A549 (cell line): ENCODE measurements at regions not wholly inside any gene's neighbourhood (a gene's known extent, or its start where the extent isn't known, plus 50 kb on each side); places are given as distances from the start of the nearest gene placed in this dataset.
A peak's percentile ranks its signal among the peaks of the same experiment; 100 is the strongest.

Source experiments
- ATAC-seq, 2 experiments: fragments of 200-7000 bp in 1 of 2; fragments of >200 bp in 1 of 2; cut with Nextera tagmentation in 1 of 2; cut with Tn5 transposase in 1 of 2; 3 replicates each; pipeline versions ENCODE4 v1.8.0 to v1.9.1; 2018 to 2020; ENCODE audit warnings: mild to moderate bottlenecking in 1 of 2, moderate library complexity in 1 of 2
- CTCF ChIA-PET: fragments of 300-600 bp; sonication (Branson Sonifier 250); formaldehyde crosslinking; extraction: SDS; loops from one replicate; lab custom pipeline; 2021; ENCODE audit warnings: antibody characterized with exemption, inconsistent platforms; lab: Yijun Ruan, JAX
- POLR2A ChIA-PET: fragments of 350-600 bp; formaldehyde crosslinking; extraction: SDS; loops from one replicate; lab custom pipeline; 2021; ENCODE audit warnings: antibody characterized with exemption, inconsistent platforms; lab: Yijun Ruan, JAX
- DNase-seq, 2 experiments: peaks; one replicate each; pipeline versions ENCODE4 v3.0.0 to v3.0.0-alpha.2; 2011 to 2016; ENCODE audit warnings: low read depth in 1 of 2, low spot score in 1 of 2
- FAIRE-seq: peaks from 2 replicates; lab custom pipeline; 2011; peaks lifted over from hg19 to GRCh38; lab: Jason Lieb, UNC
- H3K27ac ChIP-seq, 2 experiments: fragments of >200 bp; sonication (Bioruptor Twin); formaldehyde crosslinking; 3 replicates each; pipeline ENCODE4 v1.5.1; 2016 to 2017
- H3K4me1 ChIP-seq: fragments of >200 bp; sonication (Bioruptor Twin); formaldehyde crosslinking; 3 replicates; pipeline ENCODE4 v1.6.1; 2016
- H3K4me2 ChIP-seq: fragments of >200 bp; sonication (Bioruptor Twin); formaldehyde crosslinking; 3 replicates; pipeline ENCODE4 v1.6.1; 2016
- H3K4me3 ChIP-seq: fragments of >200 bp; sonication (Bioruptor Twin); formaldehyde crosslinking; 3 replicates; pipeline ENCODE4 v1.5.1; 2016
- H3K9me3 ChIP-seq: fragments of >200 bp; sonication (Bioruptor Twin); formaldehyde crosslinking; 3 replicates; pipeline ENCODE4 v1.6.1; 2016
- BHLHE40 ChIP-seq: IDR thresholded peaks from 2 replicates; pipeline ENCODE4 v1.6.1; 2012; ENCODE audit warnings: low read depth, low read length, inconsistent platforms
- CBX2 ChIP-seq: fragments of 200-600 bp; sonication (generic); IDR thresholded peaks from 2 replicates; pipeline ENCODE4 v1.6.1; 2016; ENCODE audit warnings: low read depth, mild to moderate bottlenecking, borderline replicate concordance
- CHD2 ChIP-seq: fragments of 150-350 bp; IDR thresholded peaks from 2 replicates; pipeline ENCODE4 v1.6.1; 2014; ENCODE audit warnings: low read length; ENCODE audit not compliant: partially characterized antibody
- EHMT2 ChIP-seq: fragments of 200-600 bp; sonication (generic); IDR thresholded peaks from 2 replicates; pipeline ENCODE4 v1.6.1; 2016; ENCODE audit warnings: antibody characterized with exemption, low read depth, mild to moderate bottlenecking, moderate library complexity
- HOXA7 ChIP-seq: fragments of 250-450 bp; sonication (Bioruptor Pico); IDR thresholded peaks from 2 replicates; pipeline ENCODE4 v1.5.0; 2020; ENCODE audit warnings: mild to moderate bottlenecking, moderate library complexity
- HOXB5 ChIP-seq: fragments of 250-450 bp; sonication (Bioruptor Pico); IDR thresholded peaks from 2 replicates; pipeline ENCODE4 v1.5.0; 2020; ENCODE audit warnings: mild to moderate bottlenecking, moderate library complexity
- MAX ChIP-seq: IDR thresholded peaks from 2 replicates; pipeline ENCODE4 v1.6.1; 2012
- PBX3 ChIP-seq: IDR thresholded peaks from 2 replicates; pipeline ENCODE4 v1.6.1; 2012
- PHF8 ChIP-seq: fragments of 200-600 bp; sonication (generic); IDR thresholded peaks from 2 replicates; pipeline ENCODE4 v1.6.1; 2016; ENCODE audit warnings: low read depth, mild to moderate bottlenecking, antibody characterized with exemption, moderate library complexity, borderline replicate concordance
- RARB ChIP-seq: fragments of 250-450 bp; sonication (Bioruptor Pico); IDR thresholded peaks from 2 replicates; pipeline ENCODE4 v1.8.0; 2021; ENCODE audit warnings: mild to moderate bottlenecking, moderate library complexity
- RNF2 ChIP-seq: fragments of 200-600 bp; sonication (generic); IDR thresholded peaks from 2 replicates; pipeline ENCODE4 v1.6.1; 2016; ENCODE audit warnings: low read depth, mild to moderate bottlenecking, antibody characterized with exemption, moderate library complexity, borderline replicate concordance
- SREBF2 ChIP-seq: fragments of 450-650 bp; IDR thresholded peaks from 2 replicates; pipeline ENCODE4 v1.6.1; 2014; ENCODE audit warnings: mild to moderate bottlenecking, moderate library complexity
- TP53 ChIP-seq: fragments of 250-450 bp; sonication (Bioruptor Pico); IDR thresholded peaks from 2 replicates; pipeline ENCODE4 v1.5.0; 2021; ENCODE audit warnings: mild to moderate bottlenecking, moderate library complexity
- ZFP36 ChIP-seq: fragments of 450-650 bp; IDR thresholded peaks from 2 replicates; pipeline ENCODE4 v1.6.1; 2014; ENCODE audit warnings: borderline replicate concordance; ENCODE audit not compliant: partially characterized antibody
- ZNF302 ChIP-seq: fragments of 250-450 bp; sonication (Bioruptor Pico); IDR thresholded peaks from 2 replicates; pipeline ENCODE4 v1.9.0; 2021; ENCODE audit warnings: inconsistent platforms, mild to moderate bottlenecking, moderate library complexity
- ZSCAN20 ChIP-seq: fragments of 250-450 bp; sonication (Bioruptor Pico); IDR thresholded peaks from 2 replicates; pipeline ENCODE4 v1.8.0; 2022; ENCODE audit warnings: mild to moderate bottlenecking, moderate library complexity
- WGBS: methylation state at CpG from one replicate; pipeline ENCODE4 v1.1.6; 2017; ENCODE audit errors: missing lambda C conversion rate; 5-methylcytosine and 5-hydroxymethylcytosine counted together
- TF ChIP-seq, protein P1 (sequence below): fragments of 150-350 bp; IDR thresholded peaks from 2 replicates; pipeline ENCODE4 v1.6.1; 2014; ENCODE audit warnings: low read depth, mild to moderate bottlenecking, low read length
- TF ChIP-seq, protein P2 (sequence below): fragments of 250-450 bp; sonication (Bioruptor Pico); IDR thresholded peaks from 2 replicates; pipeline ENCODE4 v1.5.0; 2020; ENCODE audit warnings: low read depth, mild to moderate bottlenecking, moderate library complexity

- ChIA-PET CTCF (interaction anchor here (0.7 kb wide), 1 partner anchor 332 kb away, joined by 3 read pairs; no protein-coding TSS in a partner anchor), POLR2A (no interaction called here)
- DNase-seq = no peak
- no peak overlapping the region for H3K4me2 ChIP-seq
- WGBS = 52% methylated on average over 11 of the region's 21 CpGs
- TF ChIP-seq SREBF2 = no peak
- TF ChIP-seq, protein P1, sequence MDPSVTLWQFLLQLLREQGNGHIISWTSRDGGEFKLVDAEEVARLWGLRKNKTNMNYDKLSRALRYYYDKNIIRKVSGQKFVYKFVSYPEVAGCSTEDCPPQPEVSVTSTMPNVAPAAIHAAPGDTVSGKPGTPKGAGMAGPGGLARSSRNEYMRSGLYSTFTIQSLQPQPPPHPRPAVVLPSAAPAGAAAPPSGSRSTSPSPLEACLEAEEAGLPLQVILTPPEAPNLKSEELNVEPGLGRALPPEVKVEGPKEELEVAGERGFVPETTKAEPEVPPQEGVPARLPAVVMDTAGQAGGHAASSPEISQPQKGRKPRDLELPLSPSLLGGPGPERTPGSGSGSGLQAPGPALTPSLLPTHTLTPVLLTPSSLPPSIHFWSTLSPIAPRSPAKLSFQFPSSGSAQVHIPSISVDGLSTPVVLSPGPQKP = no peak
- no peak for TF ChIP-seq RNF2
- TF ChIP-seq ZFP36 = no peak
- TF ChIP-seq RARB (CRISPR knock-in tag) = no peak
- TF ChIP-seq PHF8 = no peak
- no peak for TF ChIP-seq TP53
- TF ChIP-seq CBX2 = no peak
- no peak for TF ChIP-seq EHMT2
- TF ChIP-seq PBX3 = no peak
- TF ChIP-seq MAX = no peak
- no peak for TF ChIP-seq CHD2
- TF ChIP-seq HOXB5 (CRISPR knock-in tag) = no peak
- TF ChIP-seq HOXA7 (CRISPR knock-in tag) = no peak
- TF ChIP-seq ZSCAN20 (CRISPR knock-in tag) = no peak
- no peak for ATAC-seq
- no peak overlapping the region for H3K4me3 ChIP-seq
- H3K9me3 ChIP-seq = peaks cover 5% of the 10 kb centered on the region; the same call in 1 of the 3 replicates
- no peak overlapping the region for H3K27ac ChIP-seq
- FAIRE-seq = no peak
- H3K4me1 ChIP-seq = no peaks in the 10 kb centered on the region
Observed at GRCh38 chr2:239498981-239499634, 98.3 kb upstream of the HDAC4 start.

GRCh38 chr2:239498576-239498975, 97.8 kb upstream of the HDAC4 start:
- ATAC-seq (no peak), DNase-seq (no peak), FAIRE-seq (no peak)
- Histone ChIP-seq H3K4me1 (no peaks in the 10 kb centered on the region), H3K9me3 (peaks cover 5% of the 10 kb centered on the region; the same call in 1 of the 3 replicates), H3K4me2 (no peak overlapping the region), H3K4me3 (no peak overlapping the region), H3K27ac (no peak overlapping the region)
- TF ChIP-seq, protein P2, sequence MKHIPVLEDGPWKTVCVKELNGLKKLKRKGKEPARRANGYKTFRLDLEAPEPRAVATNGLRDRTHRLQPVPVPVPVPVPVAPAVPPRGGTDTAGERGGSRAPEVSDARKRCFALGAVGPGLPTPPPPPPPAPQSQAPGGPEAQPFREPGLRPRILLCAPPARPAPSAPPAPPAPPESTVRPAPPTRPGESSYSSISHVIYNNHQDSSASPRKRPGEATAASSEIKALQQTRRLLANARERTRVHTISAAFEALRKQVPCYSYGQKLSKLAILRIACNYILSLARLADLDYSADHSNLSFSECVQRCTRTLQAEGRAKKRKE = no peak
- 49% methylated on average over 14 of the region's 16 CpGs for WGBS
- ChIA-PET CTCF (no interaction called here), POLR2A (no interaction called here)

- no peak for TF ChIP-seq RNF2
- TF ChIP-seq BHLHE40 = no peak
- TF ChIP-seq ZNF302 (CRISPR knock-in tag) = no peak
- no peak for TF ChIP-seq TP53
- TF ChIP-seq, protein P2 = no peak
- no peak for TF ChIP-seq ZFP36
- TF ChIP-seq, all 56 proteins: peak for 0
- no peaks in the 10 kb centered on the region for H3K4me1 ChIP-seq
- 33% methylated on average over 1 of the region's 2 CpGs for WGBS
- H3K4me3 ChIP-seq = no peak overlapping the region
- H3K27ac ChIP-seq = no peak overlapping the region
- FAIRE-seq (no peak), DNase-seq (peak in 1 of 2 experiments; percentile 20), ATAC-seq (no peak; a peak in 1 of 6 replicates)
- peaks cover 5% of the 10 kb centered on the region; the same call in 1 of the 3 replicates for H3K9me3 ChIP-seq
- ChIA-PET CTCF (interaction anchor here (0.9 kb wide), 1 partner anchor 20 kb away, joined by 3 read pairs; no protein-coding TSS in a partner anchor), POLR2A (no interaction called here)
- H3K4me2 ChIP-seq = no peak overlapping the region
Observed at GRCh38 chr2:239496700-239497099, 95.9 kb upstream of the HDAC4 start.
